ENCODE measurements at regions not wholly inside any gene's neighbourhood (a gene's known extent, or its start where the extent isn't known, plus 50 kb on each side); places are given as distances from the start of the nearest gene placed in this dataset.

GRCh38 chr5:159640921-159641320 lies 275.4 kb upstream of the ADRA1B start:
- no peak for TF ChIP-seq CTCF (IDR thresholded peaks at IDR 0.05; ENCODE audit: extremely low read depth in 1 of 2, insufficient read depth in 1 of 2, low read depth in 1 of 2, low read length in 2 of 2)
- TF ChIP-seq POLR2A (IDR thresholded peaks at IDR 0.05; ENCODE audit: low read depth, low read length), result no peak
- TF ChIP-seq EZH2 (IDR thresholded peaks at IDR 0.05; ENCODE audit: borderline replicate concordance, low read depth, low read length, severe bottlenecking), result no peak
- no peak for TF ChIP-seq POLR2AphosphoS5 (IDR thresholded peaks at IDR 0.05; ENCODE audit: insufficient read depth, low read depth, low read length)
- no peak for TF ChIP-seq JUN (IDR thresholded peaks at IDR 0.05; ENCODE audit: borderline replicate concordance, insufficient read depth, insufficient read length, low read depth)
- no peak for TF ChIP-seq MAX (IDR thresholded peaks at IDR 0.05; ENCODE audit: insufficient read depth, insufficient read length)
- no peak for TF ChIP-seq FOS (IDR thresholded peaks at IDR 0.05; ENCODE audit: borderline replicate concordance, insufficient read depth, low read length)
- TF ChIP-seq GATA2 (IDR thresholded peaks at IDR 0.05; ENCODE audit: insufficient read depth, insufficient read length, low read depth, low read length), result no peak
